ENCODE measurements at regions not wholly inside any gene's neighbourhood (a gene's known extent, or its start where the extent isn't known, plus 50 kb on each side); places are given as distances from the start of the nearest gene placed in this dataset.
A peak's percentile ranks its signal among the peaks of the same experiment; 100 is the strongest.
"Not testable (repeated sequence)": the region's sequence is repeated elsewhere in the genome, so short reads cannot be mapped to it uniquely, and the experiment has no call there.

DNA sequence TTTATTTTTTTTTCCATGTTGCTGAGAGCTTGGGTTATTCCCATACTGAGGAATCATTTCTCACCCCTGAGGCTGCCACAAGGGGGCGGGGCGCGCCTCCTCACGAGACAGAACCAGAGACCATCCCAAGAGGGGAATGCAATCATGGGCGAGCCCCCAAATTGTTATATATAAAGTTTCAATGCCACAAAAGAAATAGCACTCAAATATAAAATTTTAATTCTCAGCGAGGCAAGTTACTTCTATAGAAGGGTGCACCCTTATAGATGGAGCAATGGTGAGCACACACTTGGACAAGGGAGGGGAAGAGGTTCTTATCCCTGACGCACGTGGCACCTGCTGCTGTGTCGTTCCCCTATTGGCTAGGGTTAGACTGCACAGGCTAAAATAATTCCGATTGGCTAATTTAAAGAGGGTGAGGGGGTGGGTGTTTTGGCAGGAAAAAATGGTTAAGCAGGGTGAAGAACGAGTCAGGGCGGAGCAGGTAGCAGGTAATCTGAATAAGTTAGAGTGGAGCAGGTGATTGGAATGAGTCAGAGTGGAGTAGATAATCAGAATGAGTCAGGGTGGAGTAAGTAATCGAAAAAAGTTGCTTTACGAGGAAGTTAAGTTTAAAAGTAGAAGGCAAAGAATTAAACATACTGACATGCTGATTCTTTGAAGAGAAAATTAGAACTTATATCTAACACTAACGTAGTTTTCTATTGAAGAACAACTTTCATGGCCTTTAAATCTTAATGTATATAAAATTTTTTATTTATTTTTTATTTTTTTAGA is 177.5 kb downstream of the MTCL1 start:
- DNase-seq (ENCODE audit: low read depth) = no peak

DNA sequence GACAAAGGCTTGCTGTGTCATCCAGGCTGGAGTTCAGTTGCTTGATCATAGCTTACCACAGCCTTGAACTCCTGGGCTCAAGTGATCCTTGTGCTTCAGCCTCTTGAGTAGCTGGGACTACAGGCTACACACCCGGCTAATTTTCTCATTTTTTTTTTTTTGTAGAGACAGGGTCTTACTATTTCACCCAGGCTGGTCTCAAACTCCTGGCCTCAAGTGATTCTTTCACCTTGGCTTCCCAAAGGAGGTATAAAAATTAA is 178.0 kb downstream of the MTCL1 start:
- no peak for DNase-seq (ENCODE audit: low read depth)

GRCh38 chr18:8887877-8888276 is 182.5 kb downstream of the MTCL1 start:
- DNase-seq (ENCODE audit: low read depth) = not testable (repeated sequence)

DNA sequence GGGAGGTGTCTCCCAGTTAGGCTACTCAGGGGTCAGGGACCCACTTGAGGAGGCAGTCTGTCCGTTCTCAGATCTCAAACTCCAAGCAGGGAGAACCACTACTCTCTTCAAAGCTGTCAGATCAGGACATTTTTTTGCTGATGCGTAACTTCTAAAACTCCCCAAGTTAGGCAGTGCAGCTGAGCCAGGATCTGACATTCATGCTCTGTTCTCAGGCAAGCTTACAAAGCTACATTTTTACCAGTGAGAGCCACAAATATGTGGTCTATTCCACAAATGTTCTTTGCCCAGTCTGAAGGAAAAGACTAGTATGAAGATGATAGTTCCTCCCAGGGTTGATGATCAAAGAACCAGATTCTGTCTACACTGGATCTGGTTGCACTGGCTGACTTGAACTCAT is 184.1 kb downstream of the MTCL1 start:
- peak; percentile 89 for DNase-seq (ENCODE audit: low read depth)

DNA sequence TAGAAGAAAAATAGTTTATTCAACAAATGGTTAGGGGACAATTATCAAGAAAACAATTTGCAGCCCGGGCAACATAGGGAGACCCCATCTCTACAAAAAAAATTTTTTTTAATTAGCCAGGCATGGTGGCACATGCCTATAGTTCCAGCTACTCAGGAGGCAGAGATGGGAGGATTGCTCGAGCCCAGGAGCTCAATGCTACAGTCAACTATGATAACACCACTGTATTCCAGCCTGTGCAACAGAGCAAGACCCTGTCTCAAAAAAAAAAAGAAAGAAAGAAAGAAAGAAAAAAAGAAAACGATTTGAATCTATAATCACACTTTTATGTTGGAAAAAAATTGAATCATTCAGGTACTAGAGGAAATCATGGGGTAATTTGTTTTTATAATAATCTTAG is 185.1 kb downstream of the MTCL1 start:
- DNase-seq (ENCODE audit: low read depth) = not testable (repeated sequence)

GRCh38 chr18:8890957-8891464 is 185.7 kb downstream of the MTCL1 start:
- DNase-seq (ENCODE audit: low read depth) = peak; percentile 99

GRCh38 chr18:8893221-8893620 is 187.9 kb downstream of the MTCL1 start:
- DNase-seq (ENCODE audit: low read depth) = no peak

DNA sequence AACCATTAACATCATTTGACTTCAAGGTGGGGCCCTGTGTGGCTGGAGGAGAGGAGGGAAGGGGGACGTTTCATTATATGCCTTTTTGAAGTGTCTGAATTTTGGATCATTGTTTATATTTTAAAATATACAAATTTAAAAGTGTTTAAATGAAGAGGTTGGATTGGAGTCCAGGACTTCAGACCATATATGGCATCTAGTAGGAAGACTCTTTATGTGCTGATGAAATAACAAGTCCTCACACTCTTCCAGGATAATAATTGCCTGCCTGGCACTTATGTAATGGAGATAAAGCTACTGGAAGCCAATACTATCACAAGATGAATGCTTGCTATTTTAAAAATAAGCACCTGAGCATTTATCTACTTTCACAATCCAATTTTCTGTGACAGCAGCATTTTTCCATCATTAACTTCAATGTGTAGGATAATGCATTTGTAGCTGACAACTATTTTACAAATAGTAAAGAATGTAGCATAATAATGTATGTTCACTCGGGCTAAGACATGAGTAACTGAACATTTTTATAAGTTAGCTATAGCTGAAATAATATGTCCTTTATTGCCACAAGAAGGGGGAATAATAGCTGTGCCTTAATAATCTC is 188.4 kb downstream of the MTCL1 start:
- no peak for DNase-seq (ENCODE audit: low read depth)

GRCh38 chr18:8894823-8895222 is 189.5 kb downstream of the MTCL1 start:
- DNase-seq (ENCODE audit: low read depth) = no peak

GRCh38 chr18:8895341-8895740 is 190.0 kb downstream of the MTCL1 start:
- DNase-seq (ENCODE audit: low read depth) = no peak

DNA sequence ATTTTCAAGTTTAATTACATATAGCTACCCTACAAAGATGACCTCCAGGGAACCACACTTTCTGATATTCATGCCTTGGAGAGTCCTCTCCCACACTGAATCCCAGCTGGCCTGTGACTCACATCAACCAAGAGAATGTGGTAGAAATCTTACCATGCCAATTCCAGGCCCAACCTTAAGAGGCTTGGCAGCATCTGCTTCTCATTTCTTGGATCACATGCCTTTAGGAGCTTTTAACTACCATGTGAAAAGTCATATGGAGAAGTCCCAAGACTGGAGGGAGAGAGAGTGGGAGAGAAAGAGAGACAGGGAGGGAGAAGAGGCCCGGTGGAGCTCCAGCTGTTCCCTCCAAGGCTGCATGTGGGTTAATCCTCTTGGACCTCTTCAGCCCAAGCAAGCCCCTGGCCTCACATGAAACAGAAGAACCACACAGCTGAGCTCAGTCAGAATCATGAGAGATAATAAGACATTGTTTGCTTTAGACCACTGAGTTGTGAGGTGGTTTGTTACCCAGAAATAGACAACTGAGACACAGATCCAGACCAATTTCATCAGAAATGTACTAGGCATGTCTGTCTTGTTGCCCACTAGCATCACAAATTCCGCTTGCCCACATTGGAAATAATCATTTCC is 190.7 kb downstream of the MTCL1 start:
- DNase-seq (ENCODE audit: low read depth) = peak; percentile 54

- DNase-seq (ENCODE audit: low read depth) = no peak
Observed at GRCh38 chr18:8899000-8899399, 193.6 kb downstream of the MTCL1 start.

DNA sequence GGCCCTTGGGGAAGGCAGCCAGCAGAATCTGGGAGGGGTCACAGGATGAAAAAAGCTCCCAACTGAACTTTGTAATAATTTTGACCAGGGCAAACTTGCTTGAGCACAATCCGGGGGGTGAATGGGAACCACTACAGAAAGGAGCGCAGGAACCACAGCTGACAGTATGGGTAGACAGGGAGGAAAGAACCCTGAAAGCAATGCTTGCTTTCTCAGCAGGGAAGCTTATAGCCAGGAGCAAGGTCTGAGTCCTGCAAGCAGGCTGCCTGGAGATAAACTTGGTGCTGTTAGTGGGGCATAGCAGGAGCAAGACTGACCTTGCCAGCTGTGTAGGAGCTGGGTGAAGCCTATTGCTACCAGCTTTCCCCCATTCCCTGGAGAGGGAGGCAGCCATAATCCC is 195.2 kb downstream of the MTCL1 start:
- DNase-seq (ENCODE audit: low read depth) = no peak

GRCh38 chr18:8901019-8901418 is 195.7 kb downstream of the MTCL1 start:
- no peak for DNase-seq (ENCODE audit: low read depth)

- DNase-seq (ENCODE audit: low read depth) = no peak
Observed at GRCh38 chr18:8904316-8904715, 198.2 kb upstream of the NDUFV2 start.

DNA sequence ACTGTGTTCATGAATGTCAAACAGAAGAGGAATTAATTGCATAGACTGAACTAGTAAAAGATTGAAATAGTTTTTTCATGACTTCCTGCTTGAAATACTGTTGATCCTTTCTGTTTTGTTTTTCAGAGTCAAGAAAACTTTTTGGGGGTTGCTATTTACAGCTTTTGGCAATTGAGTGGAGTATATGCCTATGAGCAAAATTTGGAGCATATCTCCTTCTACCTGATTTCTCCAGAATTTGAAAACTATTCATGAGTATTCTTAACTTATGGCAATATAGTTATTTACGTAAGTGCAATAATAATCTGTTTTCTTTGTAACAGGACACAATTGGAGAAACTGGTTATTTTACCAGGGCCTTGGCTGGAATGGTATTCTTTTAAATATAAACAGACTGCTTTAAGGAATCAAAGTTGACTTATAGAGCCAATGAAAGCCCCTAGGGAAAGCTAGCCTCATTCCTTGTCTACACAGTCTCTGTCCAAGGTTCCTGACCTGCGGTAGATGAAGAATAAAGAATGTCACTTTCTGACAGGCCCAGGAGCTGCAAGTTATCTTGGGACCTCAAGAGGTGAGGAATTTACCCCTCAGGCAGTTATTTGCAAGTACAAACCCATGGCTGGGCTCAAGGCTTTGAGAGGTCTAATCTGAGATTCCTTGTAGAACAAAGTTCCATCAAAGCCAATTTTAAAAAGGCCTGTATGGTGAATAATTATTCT is 193.5 kb upstream of the NDUFV2 start:
- no peak for DNase-seq (ENCODE audit: low read depth)

DNA sequence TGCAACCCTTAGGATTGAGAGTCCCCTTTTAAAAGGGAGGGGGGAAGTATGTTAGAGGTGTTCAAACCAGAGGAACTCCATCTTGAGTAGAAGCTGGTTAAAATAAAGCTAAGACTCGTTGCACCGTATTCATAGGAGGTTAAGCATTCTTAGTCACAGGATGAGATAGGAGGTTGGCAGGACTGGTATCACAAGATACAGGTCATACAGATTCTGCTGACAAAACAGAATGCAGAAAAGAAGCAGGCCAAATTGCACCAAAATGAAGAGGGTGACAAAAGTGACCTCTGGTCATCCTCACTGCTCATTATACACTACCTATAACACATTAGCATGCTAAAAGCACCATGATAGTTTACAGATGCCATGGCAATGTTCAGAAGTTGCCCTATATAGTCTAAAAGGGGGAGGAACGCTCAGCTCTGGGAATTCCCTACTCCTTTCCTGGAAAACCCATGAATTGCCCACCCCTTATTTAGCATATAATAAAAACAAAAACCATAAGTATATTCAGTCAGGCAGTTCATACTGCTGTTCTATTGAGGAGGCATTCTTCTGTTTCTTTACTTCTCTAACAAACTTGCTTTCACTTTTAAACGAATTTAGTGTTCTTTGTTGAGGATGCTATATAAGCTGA is 192.2 kb upstream of the NDUFV2 start:
- DNase-seq (ENCODE audit: low read depth) = no peak

DNA sequence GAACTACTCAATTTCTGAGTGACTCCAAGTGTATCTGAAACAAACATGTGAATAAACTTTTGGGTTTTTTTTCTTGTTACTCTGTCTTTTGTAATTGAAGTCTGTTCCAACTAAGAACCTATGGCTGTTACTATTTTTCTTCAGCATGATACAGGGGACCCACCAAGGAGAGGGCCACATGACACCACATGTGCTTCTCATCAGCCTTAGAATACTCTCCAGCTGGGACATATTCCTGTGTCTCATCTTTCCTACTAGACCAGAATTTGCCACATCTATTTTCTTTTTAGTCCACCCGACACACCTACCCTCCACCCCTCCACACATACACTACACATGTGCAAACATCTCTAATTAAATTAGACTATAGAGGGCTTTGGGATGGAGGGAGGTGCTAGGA is 191.7 kb upstream of the NDUFV2 start:
- DNase-seq (ENCODE audit: low read depth) = no peak

GRCh38 chr18:8911408-8912340 is 190.8 kb upstream of the NDUFV2 start:
- no peak for DNase-seq (ENCODE audit: low read depth)

DNA sequence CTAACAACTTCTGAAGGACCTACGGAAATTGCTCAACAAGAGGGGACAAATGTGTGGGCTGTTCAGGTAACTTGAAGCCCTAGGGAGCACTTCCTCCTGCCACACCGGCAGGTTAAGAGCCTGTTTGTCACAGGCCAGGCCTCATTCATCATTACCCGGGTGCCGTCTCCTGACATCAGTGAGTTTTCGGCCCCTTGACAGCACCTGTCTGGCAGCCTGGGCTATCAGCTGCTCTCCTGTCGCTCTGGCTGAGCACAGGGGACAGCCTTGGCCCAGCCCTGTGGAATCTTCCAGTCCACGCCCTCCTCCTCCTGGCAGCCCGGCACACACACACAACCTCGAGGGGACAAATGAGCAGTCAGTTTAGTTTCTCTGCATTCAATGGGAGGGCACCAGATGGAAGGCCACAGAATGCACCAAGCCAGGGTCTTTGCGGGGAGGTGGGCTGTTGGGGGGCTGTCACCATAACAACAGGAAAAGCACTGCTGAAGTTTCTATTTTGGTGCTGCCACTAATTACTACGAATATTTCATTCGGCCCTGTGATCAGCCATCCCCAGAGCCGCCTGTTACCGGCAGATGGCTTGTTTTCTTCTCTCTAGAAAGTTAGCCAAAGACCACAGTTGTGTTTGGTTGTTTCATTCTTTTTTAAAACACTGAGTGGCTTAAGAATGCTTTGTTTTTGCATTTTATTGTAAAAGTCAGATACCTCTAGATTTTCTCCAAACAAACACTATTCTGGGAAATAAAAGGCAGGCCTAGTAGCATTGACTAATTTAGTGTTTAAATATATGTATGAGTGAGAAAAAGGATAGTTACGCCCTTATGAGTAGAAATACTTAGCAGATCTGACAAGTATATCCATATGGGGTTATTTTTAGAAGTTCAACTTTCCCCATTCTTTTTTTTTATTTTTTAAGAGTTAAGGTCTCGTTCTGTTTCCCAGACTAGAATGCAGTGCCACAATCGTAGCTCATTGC is 189.9 kb upstream of the NDUFV2 start:
- DNase-seq (ENCODE audit: low read depth) = no peak

Measured in renal cortical epithelial cell (primary cell).